ENCODE measurements at regions not wholly inside any gene's neighbourhood (a gene's known extent, or its start where the extent isn't known, plus 50 kb on each side); places are given as distances from the start of the nearest gene placed in this dataset.

DNA sequence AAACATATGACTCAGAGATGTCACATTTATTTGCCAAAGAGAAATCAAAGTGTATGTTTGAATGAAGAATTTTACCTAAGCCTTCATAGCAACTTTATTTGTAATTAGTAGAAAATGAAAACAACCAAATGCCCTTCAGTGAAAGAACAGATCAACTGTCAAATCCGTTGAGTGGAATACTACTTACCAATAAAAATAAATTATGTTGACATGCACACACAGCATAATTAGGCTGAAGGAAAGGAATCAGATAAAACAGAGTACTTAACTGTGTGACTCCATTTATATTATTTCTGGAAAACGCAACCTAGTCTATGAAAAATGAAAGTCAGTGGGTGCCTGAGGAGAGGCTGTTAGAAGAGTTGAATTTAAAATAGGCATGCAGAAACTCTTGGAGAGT lies 1034.6 kb upstream of the PCDH9 start:
- intact Hi-C loops (cut with DNase I, micrococcal nuclease), result no loop called here
- H3K9me3 Mint-ChIP-seq (ENCODE audit: low read depth), result peaks cover 7% of the 10 kb centered on the region
- CTCF ChIA-PET, result no interaction called here
- no peak overlapping the region for H3K27ac Mint-ChIP-seq
- H3K4me3 Mint-ChIP-seq, result no peak overlapping the region
- POLR2A ChIA-PET, result no interaction called here
- no peaks in the 10 kb centered on the region for H3K36me3 Mint-ChIP-seq (ENCODE audit: low read depth)
- ATAC-seq (no peak), DNase-seq (no peak)
- H3K4me1 Mint-ChIP-seq, result no peaks in the 10 kb centered on the region
- no peaks in the 10 kb centered on the region for H3K27me3 Mint-ChIP-seq

GRCh38 chr13:68261105-68261504 lies 1031.0 kb upstream of the PCDH9 start:
- ChIA-PET CTCF (no interaction called here), POLR2A (no interaction called here)
- ATAC-seq, result no peak
- H3K4me3 Mint-ChIP-seq, result no peak overlapping the region
- H3K36me3 Mint-ChIP-seq (ENCODE audit: low read depth), result no peaks in the 10 kb centered on the region
- no peaks in the 10 kb centered on the region for H3K27me3 Mint-ChIP-seq
- intact Hi-C loops (cut with DNase I, micrococcal nuclease), result no loop called here
- no peak overlapping the region for H3K27ac Mint-ChIP-seq
- no peak for DNase-seq
- H3K4me1 Mint-ChIP-seq, result no peaks in the 10 kb centered on the region
- H3K9me3 Mint-ChIP-seq (ENCODE audit: low read depth), result peaks cover 3% of the 10 kb centered on the region

DNA sequence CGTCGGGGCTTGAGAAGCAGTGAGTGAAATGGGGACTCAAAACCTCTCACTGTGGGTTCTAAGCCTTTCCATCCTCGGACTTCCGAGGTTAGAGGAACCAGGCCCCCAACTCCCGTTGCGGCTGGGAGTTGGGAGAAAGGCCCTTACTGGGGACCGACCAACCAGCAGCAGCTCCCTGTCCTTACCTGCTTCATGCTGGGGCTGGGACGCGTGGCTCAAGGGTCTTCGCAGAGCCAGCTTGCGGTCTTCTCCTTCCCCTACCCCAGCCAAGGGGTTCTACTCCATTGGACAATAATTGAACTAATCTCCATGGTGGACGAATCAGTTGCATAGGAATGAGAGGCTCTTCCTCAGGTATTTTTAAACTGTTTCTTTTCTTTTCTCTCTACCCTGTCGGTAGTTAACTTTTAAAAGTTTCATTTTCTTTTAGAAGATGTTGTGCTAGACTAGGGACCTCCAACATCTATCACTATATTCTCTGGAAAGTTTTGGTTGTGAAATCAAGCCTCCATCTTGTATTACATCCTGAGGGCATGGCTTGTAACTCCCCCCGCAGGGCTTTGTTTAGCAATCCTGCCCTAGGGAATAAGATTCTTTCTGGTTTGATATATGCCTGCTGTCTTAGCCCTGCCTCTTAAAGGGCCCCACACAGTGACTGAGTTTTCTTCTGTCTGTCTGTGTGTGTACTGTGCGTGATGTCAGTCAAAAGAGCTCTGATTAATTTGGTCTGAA lies 1027.1 kb upstream of the PCDH9 start:
- intact Hi-C loops (cut with DNase I, micrococcal nuclease), result no loop called here
- Mint-ChIP-seq H3K27me3 (no peaks in the 10 kb centered on the region), H3K9me3 (ENCODE audit: low read depth) (peaks cover 2% of the 10 kb centered on the region), H3K27ac (no peak overlapping the region), H3K4me1 (no peaks in the 10 kb centered on the region), H3K4me3 (no peak overlapping the region), H3K36me3 (ENCODE audit: low read depth) (no peaks in the 10 kb centered on the region)
- POLR2A ChIA-PET, result no interaction called here
- ATAC-seq, result no peak
- DNase-seq, result no peak
- CTCF ChIA-PET, result no interaction called here

DNA sequence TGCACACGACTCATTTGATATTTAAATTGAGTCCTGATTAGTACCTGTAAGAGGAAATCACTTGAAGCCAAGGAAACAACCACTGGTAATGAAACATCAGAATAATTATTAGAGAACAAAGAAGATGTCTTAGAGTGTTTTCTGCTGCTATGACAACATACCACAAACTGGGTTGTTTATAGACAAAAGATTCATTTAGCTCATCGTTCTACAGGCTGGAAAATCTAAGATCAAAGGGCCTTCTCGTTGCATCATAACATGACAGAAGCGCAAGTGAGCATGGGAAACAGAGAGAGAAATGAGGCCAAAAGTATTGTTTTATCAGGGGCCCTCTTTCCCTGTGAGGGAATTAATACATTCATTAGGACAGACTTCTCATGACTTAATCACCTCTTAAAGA lies 1024.0 kb upstream of the PCDH9 start:
- H3K4me3 Mint-ChIP-seq, result no peak overlapping the region
- H3K9me3 Mint-ChIP-seq (ENCODE audit: low read depth), result peaks cover 2% of the 10 kb centered on the region
- H3K36me3 Mint-ChIP-seq (ENCODE audit: low read depth), result no peaks in the 10 kb centered on the region
- no peaks in the 10 kb centered on the region for H3K4me1 Mint-ChIP-seq
- POLR2A ChIA-PET, result no interaction called here
- no peak overlapping the region for H3K27ac Mint-ChIP-seq
- no peak for DNase-seq
- intact Hi-C loops (cut with DNase I, micrococcal nuclease), result no loop called here
- H3K27me3 Mint-ChIP-seq, result no peaks in the 10 kb centered on the region
- ATAC-seq, result no peak
- CTCF ChIA-PET, result no interaction called here

- H3K27me3 Mint-ChIP-seq, result no peaks in the 10 kb centered on the region
- intact Hi-C loops (cut with DNase I, micrococcal nuclease), result no loop called here
- peaks cover 13% of the 10 kb centered on the region for H3K9me3 Mint-ChIP-seq (ENCODE audit: low read depth)
- no peaks in the 10 kb centered on the region for H3K36me3 Mint-ChIP-seq (ENCODE audit: low read depth)
- ChIA-PET POLR2A (no interaction called here), CTCF (no interaction called here)
- no peak overlapping the region for H3K4me3 Mint-ChIP-seq
- no peaks in the 10 kb centered on the region for H3K4me1 Mint-ChIP-seq
- ATAC-seq, result no peak
- no peak for DNase-seq
- no peak overlapping the region for H3K27ac Mint-ChIP-seq
Measured at GRCh38 chr13:68234274-68234673, 1004.1 kb upstream of the PCDH9 start.

- H3K36me3 Mint-ChIP-seq (ENCODE audit: low read depth), result no peaks in the 10 kb centered on the region
- no peaks in the 10 kb centered on the region for H3K4me1 Mint-ChIP-seq
- no peak overlapping the region for H3K27ac Mint-ChIP-seq
- DNase-seq, result no peak
- no peak for ATAC-seq
- ChIA-PET POLR2A (no interaction called here), CTCF (no interaction called here)
- peaks cover 17% of the 10 kb centered on the region for H3K9me3 Mint-ChIP-seq (ENCODE audit: low read depth)
- no peak overlapping the region for H3K4me3 Mint-ChIP-seq
- intact Hi-C loops (cut with DNase I, micrococcal nuclease), result no loop called here
- no peaks in the 10 kb centered on the region for H3K27me3 Mint-ChIP-seq
Measured at GRCh38 chr13:68232351-68233130, 1002.4 kb upstream of the PCDH9 start.

DNA sequence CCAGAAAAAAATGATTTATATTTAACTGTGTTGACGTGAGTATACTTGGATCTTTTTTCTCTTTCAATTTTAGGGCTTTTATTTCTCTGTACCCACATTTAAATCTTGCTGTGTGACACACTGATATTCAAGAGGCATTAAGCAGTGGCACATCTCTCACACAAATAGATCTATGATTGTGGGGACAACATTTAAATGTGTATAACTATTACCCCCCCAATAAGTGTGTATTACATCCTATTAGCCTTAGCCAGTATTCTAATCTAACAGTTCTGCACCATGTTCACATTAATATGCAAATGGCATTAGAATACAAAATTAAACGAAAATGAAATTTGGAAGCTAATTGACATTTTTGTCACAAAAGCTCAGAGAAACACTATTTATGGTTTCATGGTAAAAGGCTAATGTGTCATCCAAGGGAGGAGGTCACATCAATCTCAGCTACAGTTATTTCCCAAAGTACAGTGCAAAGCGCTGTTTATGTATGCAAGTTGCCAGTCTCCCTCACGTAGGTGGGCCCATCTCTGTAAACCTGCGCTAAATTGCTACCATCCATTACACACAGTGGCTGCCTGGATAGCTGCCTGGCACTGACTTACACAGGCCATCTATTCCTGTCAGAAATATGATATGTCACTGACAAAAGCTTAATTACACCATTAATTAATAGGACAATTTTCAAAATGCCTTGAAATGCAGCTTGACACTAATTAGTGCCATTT lies 984.7 kb upstream of the PCDH9 start:
- Mint-ChIP-seq H3K9me3 (ENCODE audit: low read depth) (peaks cover 10% of the 10 kb centered on the region), H3K4me1 (no peaks in the 10 kb centered on the region), H3K4me3 (no peak overlapping the region), H3K36me3 (ENCODE audit: low read depth) (peaks cover 1% of the 10 kb centered on the region), H3K27me3 (no peaks in the 10 kb centered on the region), H3K27ac (no peak overlapping the region)
- intact Hi-C loops (cut with DNase I, micrococcal nuclease), result no loop called here
- ATAC-seq, result no peak
- no peak for DNase-seq
- POLR2A ChIA-PET, result interaction anchor here (0.7 kb wide), 1 partner anchor 154 kb away, joined by 3 read pairs; no protein-coding TSS in a partner anchor
- CTCF ChIA-PET, result interaction anchor here (0.6 kb wide), 1 partner anchor 1380 kb away, joined by 3 read pairs; no protein-coding TSS in a partner anchor

- intact Hi-C loops (cut with DNase I, micrococcal nuclease), result no loop called here
- POLR2A ChIA-PET, result no interaction called here
Measured at GRCh38 chr13:68199271-68199670, 969.1 kb upstream of the PCDH9 start.

GRCh38 chr13:68190818-68191217 lies 960.7 kb upstream of the PCDH9 start:
- CTCF ChIA-PET, result no interaction called here
- Mint-ChIP-seq H3K36me3 (ENCODE audit: low read depth) (no peaks in the 10 kb centered on the region), H3K27ac (no peak overlapping the region)

More at GRCh38 chr13:68199271-68199670, 969.1 kb upstream of the PCDH9 start:
- H3K4me1 Mint-ChIP-seq, result no peaks in the 10 kb centered on the region
- no peak for DNase-seq
- ATAC-seq, result no peak
- H3K36me3 Mint-ChIP-seq (ENCODE audit: low read depth), result no peaks in the 10 kb centered on the region
- CTCF ChIA-PET, result no interaction called here
- no peak overlapping the region for H3K27ac Mint-ChIP-seq
- H3K27me3 Mint-ChIP-seq, result no peaks in the 10 kb centered on the region
- H3K9me3 Mint-ChIP-seq (ENCODE audit: low read depth), result peaks cover 5% of the 10 kb centered on the region
- H3K4me3 Mint-ChIP-seq, result no peak overlapping the region

GRCh38 chr13:68185444-68186141 lies 955.5 kb upstream of the PCDH9 start:
- intact Hi-C loops (cut with DNase I, micrococcal nuclease), result no loop called here
- no peak overlapping the region for H3K27ac Mint-ChIP-seq
- no peaks in the 10 kb centered on the region for H3K36me3 Mint-ChIP-seq (ENCODE audit: low read depth)
- no peaks in the 10 kb centered on the region for H3K27me3 Mint-ChIP-seq
- no peaks in the 10 kb centered on the region for H3K4me1 Mint-ChIP-seq
- no peak for DNase-seq
- H3K9me3 Mint-ChIP-seq (ENCODE audit: low read depth), result peaks cover 9% of the 10 kb centered on the region
- POLR2A ChIA-PET, result no interaction called here
- CTCF ChIA-PET, result no interaction called here
- ATAC-seq, result no peak
- H3K4me3 Mint-ChIP-seq, result no peak overlapping the region

More at GRCh38 chr13:68190818-68191217, 960.7 kb upstream of the PCDH9 start:
- DNase-seq (no peak), ATAC-seq (no peak)
- H3K4me3 Mint-ChIP-seq, result no peak overlapping the region
- intact Hi-C loops (cut with DNase I, micrococcal nuclease), result no loop called here
- POLR2A ChIA-PET, result no interaction called here
- peaks cover 13% of the 10 kb centered on the region for H3K9me3 Mint-ChIP-seq (ENCODE audit: low read depth)
- no peaks in the 10 kb centered on the region for H3K4me1 Mint-ChIP-seq
- H3K27me3 Mint-ChIP-seq, result no peaks in the 10 kb centered on the region

DNA sequence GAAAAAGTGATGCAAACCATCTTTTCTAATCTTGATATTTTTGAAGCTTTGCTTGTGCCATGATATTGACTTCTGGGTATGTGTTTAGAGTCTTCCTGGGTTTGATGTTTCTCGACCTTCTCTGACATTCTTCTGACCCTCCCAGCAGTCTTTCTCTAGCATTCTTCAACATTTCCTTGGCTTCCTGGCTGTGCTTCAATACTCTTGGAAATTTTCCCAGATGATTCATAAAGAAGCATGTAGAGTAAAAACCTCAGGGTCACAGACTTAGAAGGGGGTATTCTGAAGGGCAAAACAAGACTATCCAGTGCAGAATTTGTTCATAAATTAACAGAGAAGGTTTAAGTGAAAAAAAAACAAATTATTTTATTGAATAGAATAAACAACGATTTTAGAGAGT lies 946.3 kb upstream of the PCDH9 start:
- no peaks in the 10 kb centered on the region for H3K27me3 Mint-ChIP-seq
- H3K4me3 Mint-ChIP-seq, result no peak overlapping the region
- DNase-seq (no peak), ATAC-seq (no peak)
- no peaks in the 10 kb centered on the region for H3K4me1 Mint-ChIP-seq
- POLR2A ChIA-PET, result no interaction called here
- H3K9me3 Mint-ChIP-seq (ENCODE audit: low read depth), result peaks cover 17% of the 10 kb centered on the region
- no peak overlapping the region for H3K27ac Mint-ChIP-seq
- no peaks in the 10 kb centered on the region for H3K36me3 Mint-ChIP-seq (ENCODE audit: low read depth)
- intact Hi-C loops (cut with DNase I, micrococcal nuclease), result no loop called here
- CTCF ChIA-PET, result no interaction called here

Data from activated CD4-positive, alpha-beta T cell treated with anti-CD3 and anti-CD28 coated beads for 36 hours (primary cell).